ENCODE measurements at regions not wholly inside any gene's neighbourhood (a gene's known extent, or its start where the extent isn't known, plus 50 kb on each side); places are given as distances from the start of the nearest gene placed in this dataset.

DNA sequence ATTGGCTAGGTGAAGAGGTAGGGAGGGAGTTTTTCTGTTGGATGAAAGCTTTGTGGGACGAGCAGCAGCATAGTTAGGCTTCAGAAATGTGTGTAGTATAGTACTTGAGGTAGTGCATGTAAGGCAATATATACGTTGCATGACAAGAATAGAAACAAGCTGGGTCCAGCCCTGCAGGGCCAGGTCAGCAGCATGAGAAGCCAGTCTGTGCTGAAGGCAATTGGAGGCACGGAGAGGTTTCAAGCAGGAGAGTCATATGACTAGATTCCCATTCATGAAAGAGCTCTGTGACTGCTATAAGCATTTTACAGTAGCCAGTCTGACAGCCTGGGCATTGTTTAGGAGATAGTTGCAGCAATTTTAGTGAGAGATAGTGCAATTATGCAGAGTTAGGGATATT lies 84.2 kb upstream of the DSCAM start:
- Histone ChIP-seq H3K9me3 (ENCODE audit: control insufficient read depth in 2 of 2, low read length in 2 of 2) (peaks cover 3 to 4% of the 10 kb centered on the region in 2 donors), H3K27ac (ENCODE audit: low read length) (no peak overlapping the region)

GRCh38 chr21:40936178-40936577 lies 89.2 kb upstream of the DSCAM start:
- Histone ChIP-seq H3K27ac (ENCODE audit: low read length) (no peak overlapping the region), H3K9me3 (ENCODE audit: control insufficient read depth in 2 of 2, low read length in 2 of 2) (peaks cover 0 to 3% of the 10 kb centered on the region in 2 donors), H3K9ac (ENCODE audit: low read length in 2 of 2) (no peak overlapping the region), H3K4me3 (ENCODE audit: low read length in 2 of 2) (no peak overlapping the region), H3K4me1 (ENCODE audit: control insufficient read depth, insufficient read depth, low read length) (no peaks in the 10 kb centered on the region), H3K27me3 (ENCODE audit: control insufficient read depth in 1 of 2, insufficient read depth in 2 of 2, low read length in 2 of 2) (no peaks in the 10 kb centered on the region), H3K36me3 (ENCODE audit: control insufficient read depth in 2 of 2, insufficient read depth in 2 of 2, low read length in 2 of 2) (no peaks in the 10 kb centered on the region)

More for the DNA sequence above, 84.2 kb upstream of the DSCAM start:
- H3K9ac ChIP-seq (ENCODE audit: low read length in 2 of 2): no peak overlapping the region
- H3K4me3 ChIP-seq (ENCODE audit: low read length in 2 of 2): no peak overlapping the region
- no peaks in the 10 kb centered on the region for H3K36me3 ChIP-seq (ENCODE audit: control insufficient read depth in 2 of 2, insufficient read depth in 2 of 2, low read length in 2 of 2)
- no peaks in the 10 kb centered on the region for H3K27me3 ChIP-seq (ENCODE audit: control insufficient read depth in 1 of 2, insufficient read depth in 2 of 2, low read length in 2 of 2)
- no peaks in the 10 kb centered on the region for H3K4me1 ChIP-seq (ENCODE audit: control insufficient read depth, insufficient read depth, low read length)

- Histone ChIP-seq H3K9me3 (ENCODE audit: control insufficient read depth in 2 of 2, low read length in 2 of 2) (peaks cover 0 to 3% of the 10 kb centered on the region in 2 donors), H3K36me3 (ENCODE audit: control insufficient read depth in 2 of 2, insufficient read depth in 2 of 2, low read length in 2 of 2) (no peaks in the 10 kb centered on the region), H3K27ac (ENCODE audit: low read length) (no peak overlapping the region), H3K4me1 (ENCODE audit: control insufficient read depth, insufficient read depth, low read length) (no peaks in the 10 kb centered on the region), H3K27me3 (ENCODE audit: control insufficient read depth in 1 of 2, insufficient read depth in 2 of 2, low read length in 2 of 2) (no peaks in the 10 kb centered on the region), H3K4me3 (ENCODE audit: low read length in 2 of 2) (no peak overlapping the region), H3K9ac (ENCODE audit: low read length in 2 of 2) (no peak overlapping the region)
These were observed 89.9 kb upstream of the DSCAM start for GRCh38 chr21:40936771-40937261.

GRCh38 chr21:40938078-40938477 lies 91.1 kb upstream of the DSCAM start:
- Histone ChIP-seq H3K27me3 (ENCODE audit: control insufficient read depth in 1 of 2, insufficient read depth in 2 of 2, low read length in 2 of 2) (no peaks in the 10 kb centered on the region), H3K27ac (ENCODE audit: low read length) (no peak overlapping the region), H3K36me3 (ENCODE audit: control insufficient read depth in 2 of 2, insufficient read depth in 2 of 2, low read length in 2 of 2) (no peaks in the 10 kb centered on the region), H3K4me3 (ENCODE audit: low read length in 2 of 2) (no peak overlapping the region), H3K9ac (ENCODE audit: low read length in 2 of 2) (no peak overlapping the region), H3K4me1 (ENCODE audit: control insufficient read depth, insufficient read depth, low read length) (no peaks in the 10 kb centered on the region), H3K9me3 (ENCODE audit: control insufficient read depth in 2 of 2, low read length in 2 of 2) (no peaks in the 10 kb centered on the region)

- Histone ChIP-seq H3K4me3 (ENCODE audit: low read length in 2 of 2) (no peak overlapping the region), H3K27ac (ENCODE audit: low read length) (no peak overlapping the region), H3K9me3 (ENCODE audit: control insufficient read depth in 2 of 2, low read length in 2 of 2) (no peaks in the 10 kb centered on the region)
These were observed 91.7 kb upstream of the DSCAM start for GRCh38 chr21:40938611-40939010.

DNA sequence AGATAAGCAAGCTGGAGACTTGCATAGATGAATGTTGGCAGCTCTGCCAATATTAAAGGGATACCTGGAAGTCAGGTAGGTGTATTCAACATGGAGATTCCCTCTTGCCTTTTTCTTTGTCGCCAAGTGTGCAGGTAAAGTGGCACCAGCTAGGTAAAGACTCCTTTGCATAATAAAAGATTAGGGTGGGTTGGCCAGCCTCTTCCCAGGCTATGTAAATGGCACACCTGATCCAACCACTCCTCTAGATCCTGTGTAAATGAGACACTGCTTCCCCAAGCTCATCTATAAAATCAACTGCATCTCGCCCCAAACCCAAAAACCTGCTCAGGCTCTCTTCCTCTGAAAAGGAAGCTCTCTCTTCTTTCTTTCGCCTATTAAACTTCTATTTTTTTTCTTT lies 100.8 kb upstream of the DSCAM start:
- H3K27me3 ChIP-seq (ENCODE audit: control insufficient read depth in 1 of 2, insufficient read depth in 2 of 2, low read length in 2 of 2): no peaks in the 10 kb centered on the region
- no peak overlapping the region for H3K27ac ChIP-seq (ENCODE audit: low read length)
- no peaks in the 10 kb centered on the region for H3K4me1 ChIP-seq (ENCODE audit: control insufficient read depth, insufficient read depth, low read length)
- H3K9me3 ChIP-seq (ENCODE audit: control insufficient read depth in 2 of 2, low read length in 2 of 2): peaks cover 0 to 5% of the 10 kb centered on the region in 2 donors
- H3K4me3 ChIP-seq (ENCODE audit: low read length in 2 of 2): no peak overlapping the region
- H3K36me3 ChIP-seq (ENCODE audit: control insufficient read depth in 2 of 2, insufficient read depth in 2 of 2, low read length in 2 of 2): no peaks in the 10 kb centered on the region
- H3K9ac ChIP-seq (ENCODE audit: low read length in 2 of 2): no peak overlapping the region

More at GRCh38 chr21:40938611-40939010, 91.7 kb upstream of the DSCAM start:
- Histone ChIP-seq H3K27me3 (ENCODE audit: control insufficient read depth in 1 of 2, insufficient read depth in 2 of 2, low read length in 2 of 2) (no peaks in the 10 kb centered on the region), H3K4me1 (ENCODE audit: control insufficient read depth, insufficient read depth, low read length) (no peaks in the 10 kb centered on the region), H3K9ac (ENCODE audit: low read length in 2 of 2) (no peak overlapping the region), H3K36me3 (ENCODE audit: control insufficient read depth in 2 of 2, insufficient read depth in 2 of 2, low read length in 2 of 2) (no peaks in the 10 kb centered on the region)

- H3K27ac ChIP-seq (ENCODE audit: low read length): no peak overlapping the region
- no peaks in the 10 kb centered on the region for H3K9me3 ChIP-seq (ENCODE audit: control insufficient read depth in 2 of 2, low read length in 2 of 2)
- H3K36me3 ChIP-seq (ENCODE audit: control insufficient read depth in 2 of 2, insufficient read depth in 2 of 2, low read length in 2 of 2): no peaks in the 10 kb centered on the region
- no peaks in the 10 kb centered on the region for H3K4me1 ChIP-seq (ENCODE audit: control insufficient read depth, insufficient read depth, low read length)
- H3K4me3 ChIP-seq (ENCODE audit: low read length in 2 of 2): no peak overlapping the region
- no peaks in the 10 kb centered on the region for H3K27me3 ChIP-seq (ENCODE audit: control insufficient read depth in 1 of 2, insufficient read depth in 2 of 2, low read length in 2 of 2)
- H3K9ac ChIP-seq (ENCODE audit: low read length in 2 of 2): no peak overlapping the region
These were observed 104.0 kb upstream of the DSCAM start for GRCh38 chr21:40950970-40951369.

DNA sequence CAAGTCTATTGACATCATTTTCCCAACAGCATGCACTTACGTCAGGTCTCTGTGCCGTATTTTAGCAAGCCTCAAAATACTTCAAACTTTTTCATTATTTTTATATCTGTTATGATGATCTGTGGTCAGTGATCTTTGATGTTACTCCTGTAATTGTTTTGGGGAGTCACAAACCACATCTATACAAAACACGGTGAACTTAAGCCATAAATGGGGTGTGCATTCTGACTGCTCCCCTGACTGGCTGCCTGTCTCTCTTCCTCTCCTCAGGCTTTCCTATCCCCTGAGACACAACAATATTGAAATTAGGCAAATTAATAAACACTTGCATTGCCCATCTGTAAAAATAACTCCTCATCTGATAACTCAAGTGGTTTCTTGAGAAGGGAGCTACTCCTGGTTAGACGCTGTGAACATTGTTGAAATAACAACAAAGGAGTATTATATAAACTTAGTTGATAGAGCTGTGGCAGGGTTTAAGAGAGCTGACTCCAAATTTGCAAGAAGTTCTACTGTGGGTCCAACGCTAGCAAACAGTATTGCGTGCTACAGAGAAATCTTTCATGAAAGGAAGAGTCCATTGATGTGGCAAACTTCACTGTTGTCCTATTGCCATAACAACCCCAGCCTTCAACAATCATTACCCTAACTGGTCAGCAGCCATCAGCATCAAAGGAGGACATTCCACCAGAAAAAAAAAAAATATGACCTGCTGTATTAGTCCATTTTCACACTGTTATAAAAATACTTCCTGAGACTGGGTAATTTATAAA lies 105.8 kb upstream of the DSCAM start:
- H3K9me3 ChIP-seq (ENCODE audit: control insufficient read depth in 2 of 2, low read length in 2 of 2): no peaks in the 10 kb centered on the region
- H3K9ac ChIP-seq (ENCODE audit: low read length in 2 of 2): no peak overlapping the region
- no peak overlapping the region for H3K4me3 ChIP-seq (ENCODE audit: low read length in 2 of 2)
- no peak overlapping the region for H3K27ac ChIP-seq (ENCODE audit: low read length)
- no peaks in the 10 kb centered on the region for H3K4me1 ChIP-seq (ENCODE audit: control insufficient read depth, insufficient read depth, low read length)
- no peaks in the 10 kb centered on the region for H3K36me3 ChIP-seq (ENCODE audit: control insufficient read depth in 2 of 2, insufficient read depth in 2 of 2, low read length in 2 of 2)
- no peaks in the 10 kb centered on the region for H3K27me3 ChIP-seq (ENCODE audit: control insufficient read depth in 1 of 2, insufficient read depth in 2 of 2, low read length in 2 of 2)

DNA sequence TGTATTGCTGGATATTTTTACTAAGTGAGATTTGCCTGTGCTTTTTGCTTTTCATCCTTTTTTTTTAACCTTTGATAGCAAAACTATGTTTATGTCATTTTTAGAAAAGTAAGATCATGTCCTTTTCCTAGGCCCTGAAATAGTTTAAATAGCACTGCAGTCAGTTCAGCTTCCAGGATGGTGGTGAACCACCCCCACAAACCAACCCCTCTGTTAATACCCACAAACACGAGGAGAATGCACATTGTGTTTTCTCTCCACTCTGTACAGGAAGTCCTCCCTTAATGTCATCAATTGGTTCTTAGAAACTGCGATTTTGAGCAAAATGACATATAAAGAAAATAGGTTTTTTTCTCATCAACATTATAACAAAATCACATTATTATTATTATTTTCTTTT lies 117.7 kb upstream of the DSCAM start:
- Histone ChIP-seq H3K9ac (ENCODE audit: low read length in 2 of 2) (no peak overlapping the region), H3K36me3 (ENCODE audit: control insufficient read depth in 2 of 2, insufficient read depth in 2 of 2, low read length in 2 of 2) (no peaks in the 10 kb centered on the region), H3K27me3 (ENCODE audit: control insufficient read depth in 1 of 2, insufficient read depth in 2 of 2, low read length in 2 of 2) (peaks cover 0 to 5% of the 10 kb centered on the region in 2 donors), H3K27ac (ENCODE audit: low read length) (no peak overlapping the region), H3K4me1 (ENCODE audit: control insufficient read depth, insufficient read depth, low read length) (no peaks in the 10 kb centered on the region), H3K9me3 (ENCODE audit: control insufficient read depth in 2 of 2, low read length in 2 of 2) (no peaks in the 10 kb centered on the region), H3K4me3 (ENCODE audit: low read length in 2 of 2) (no peak overlapping the region)

DNA sequence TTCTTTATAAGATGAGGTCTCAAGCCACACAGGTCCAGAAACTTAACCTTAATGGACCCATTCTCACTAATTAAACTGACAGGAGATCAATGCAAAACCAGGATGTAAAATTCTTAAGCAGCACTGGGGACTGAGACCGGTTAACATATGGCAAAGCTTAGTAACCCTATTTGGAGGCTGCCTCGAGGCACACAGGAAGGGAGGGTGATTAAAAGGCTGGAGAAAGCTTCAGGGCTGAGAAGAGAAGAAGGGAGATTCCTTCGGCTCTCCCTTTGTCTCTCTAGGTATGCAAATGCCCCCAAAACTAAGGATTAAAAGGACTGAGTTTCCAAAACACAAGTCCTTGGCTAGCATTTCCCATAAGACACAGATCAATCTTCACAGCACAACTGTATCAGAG lies 120.8 kb upstream of the DSCAM start:
- Histone ChIP-seq H3K4me3 (ENCODE audit: low read length in 2 of 2) (no peak overlapping the region), H3K27me3 (ENCODE audit: control insufficient read depth in 1 of 2, insufficient read depth in 2 of 2, low read length in 2 of 2) (peaks cover 0 to 5% of the 10 kb centered on the region in 2 donors), H3K9ac (ENCODE audit: low read length in 2 of 2) (no peak overlapping the region), H3K36me3 (ENCODE audit: control insufficient read depth in 2 of 2, insufficient read depth in 2 of 2, low read length in 2 of 2) (no peaks in the 10 kb centered on the region), H3K27ac (ENCODE audit: low read length) (no peak overlapping the region), H3K9me3 (ENCODE audit: control insufficient read depth in 2 of 2, low read length in 2 of 2) (no peaks in the 10 kb centered on the region), H3K4me1 (ENCODE audit: control insufficient read depth, insufficient read depth, low read length) (no peaks in the 10 kb centered on the region)

DNA sequence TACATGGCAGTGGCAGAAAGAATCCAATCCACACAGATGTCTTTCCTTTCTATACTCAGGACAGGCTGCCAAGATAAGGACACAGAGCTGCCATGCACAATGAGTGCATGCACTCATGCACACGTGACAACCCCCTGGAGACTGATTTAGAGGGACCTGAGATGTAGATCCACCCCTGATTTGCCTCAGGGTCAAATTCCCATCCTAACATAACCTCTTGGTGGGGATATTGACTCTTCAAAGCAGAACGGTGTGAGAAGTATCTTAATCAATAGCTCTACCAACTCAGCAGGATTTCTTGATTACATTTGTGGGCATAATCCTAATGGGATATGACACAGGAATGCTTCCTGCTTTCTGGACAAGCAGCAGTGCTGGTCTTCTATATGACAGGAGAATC lies 125.2 kb upstream of the DSCAM start:
- Histone ChIP-seq H3K9ac (ENCODE audit: low read length in 2 of 2) (no peak overlapping the region), H3K27me3 (ENCODE audit: control insufficient read depth in 1 of 2, insufficient read depth in 2 of 2, low read length in 2 of 2) (peaks cover 0 to 5% of the 10 kb centered on the region in 2 donors), H3K4me3 (ENCODE audit: low read length in 2 of 2) (no peak overlapping the region), H3K27ac (ENCODE audit: low read length) (no peak overlapping the region), H3K9me3 (ENCODE audit: control insufficient read depth in 2 of 2, low read length in 2 of 2) (peaks cover 4 to 10% of the 10 kb centered on the region in 2 donors), H3K36me3 (ENCODE audit: control insufficient read depth in 2 of 2, insufficient read depth in 2 of 2, low read length in 2 of 2) (no peaks in the 10 kb centered on the region), H3K4me1 (ENCODE audit: control insufficient read depth, insufficient read depth, low read length) (no peaks in the 10 kb centered on the region)
